ENCODE measurements at regions not wholly inside any gene's neighbourhood (a gene's known extent, or its start where the extent isn't known, plus 50 kb on each side); places are given as distances from the start of the nearest gene placed in this dataset.

DNA sequence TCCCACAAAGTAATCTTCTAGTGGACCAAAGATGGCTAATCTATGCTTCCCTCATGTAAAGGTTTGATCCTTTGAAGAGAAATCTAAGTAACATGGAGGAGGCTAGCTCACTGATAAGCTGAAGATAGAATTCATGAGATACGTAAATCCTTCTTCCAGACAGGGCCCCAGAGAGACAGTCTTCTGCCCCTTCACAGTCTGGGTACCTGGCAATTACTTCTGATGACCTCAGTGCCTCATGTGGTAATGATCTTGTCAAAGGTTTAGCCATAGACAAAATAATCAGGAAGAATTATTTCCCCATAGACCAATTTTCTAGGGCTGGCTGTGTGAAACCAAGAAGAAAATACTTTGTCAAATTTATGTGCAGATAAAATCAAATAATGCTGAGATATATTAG is 495.8 kb downstream of the METTL4 start:
- no peak overlapping the region for H3K27ac ChIP-seq
- TF ChIP-seq ZFX (IDR thresholded peaks at IDR 0.05; ENCODE audit: borderline replicate concordance), result no peak
- TF ChIP-seq, protein P1, sequence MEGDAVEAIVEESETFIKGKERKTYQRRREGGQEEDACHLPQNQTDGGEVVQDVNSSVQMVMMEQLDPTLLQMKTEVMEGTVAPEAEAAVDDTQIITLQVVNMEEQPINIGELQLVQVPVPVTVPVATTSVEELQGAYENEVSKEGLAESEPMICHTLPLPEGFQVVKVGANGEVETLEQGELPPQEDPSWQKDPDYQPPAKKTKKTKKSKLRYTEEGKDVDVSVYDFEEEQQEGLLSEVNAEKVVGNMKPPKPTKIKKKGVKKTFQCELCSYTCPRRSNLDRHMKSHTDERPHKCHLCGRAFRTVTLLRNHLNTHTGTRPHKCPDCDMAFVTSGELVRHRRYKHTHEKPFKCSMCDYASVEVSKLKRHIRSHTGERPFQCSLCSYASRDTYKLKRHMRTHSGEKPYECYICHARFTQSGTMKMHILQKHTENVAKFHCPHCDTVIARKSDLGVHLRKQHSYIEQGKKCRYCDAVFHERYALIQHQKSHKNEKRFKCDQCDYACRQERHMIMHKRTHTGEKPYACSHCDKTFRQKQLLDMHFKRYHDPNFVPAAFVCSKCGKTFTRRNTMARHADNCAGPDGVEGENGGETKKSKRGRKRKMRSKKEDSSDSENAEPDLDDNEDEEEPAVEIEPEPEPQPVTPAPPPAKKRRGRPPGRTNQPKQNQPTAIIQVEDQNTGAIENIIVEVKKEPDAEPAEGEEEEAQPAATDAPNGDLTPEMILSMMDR (IDR thresholded peaks at IDR 0.05), result no peak

DNA sequence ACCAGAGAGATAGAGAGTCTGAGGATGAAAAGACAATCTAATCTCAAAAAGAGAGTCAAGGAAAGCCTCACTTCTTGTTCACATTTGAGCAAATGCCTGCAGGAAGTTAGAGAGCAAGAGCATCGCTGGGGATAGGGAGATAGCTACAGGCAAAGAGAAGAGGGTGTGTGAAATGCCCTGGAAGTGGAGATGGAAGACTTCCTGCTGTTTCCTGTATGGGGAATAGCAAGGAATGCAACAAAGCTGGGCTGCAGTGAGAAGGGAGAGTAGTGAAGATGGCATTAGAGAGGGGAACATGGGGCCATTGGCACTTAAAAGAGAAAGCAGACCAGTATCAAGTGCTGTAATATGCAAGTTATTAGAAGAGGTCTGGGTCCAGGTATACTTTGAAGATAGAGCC is 488.6 kb downstream of the METTL4 start:
- no peak overlapping the region for H3K27ac ChIP-seq
- TF ChIP-seq ZFX (IDR thresholded peaks at IDR 0.05; ENCODE audit: borderline replicate concordance), result no peak
- TF ChIP-seq, protein P1 (IDR thresholded peaks at IDR 0.05), result no peak

DNA sequence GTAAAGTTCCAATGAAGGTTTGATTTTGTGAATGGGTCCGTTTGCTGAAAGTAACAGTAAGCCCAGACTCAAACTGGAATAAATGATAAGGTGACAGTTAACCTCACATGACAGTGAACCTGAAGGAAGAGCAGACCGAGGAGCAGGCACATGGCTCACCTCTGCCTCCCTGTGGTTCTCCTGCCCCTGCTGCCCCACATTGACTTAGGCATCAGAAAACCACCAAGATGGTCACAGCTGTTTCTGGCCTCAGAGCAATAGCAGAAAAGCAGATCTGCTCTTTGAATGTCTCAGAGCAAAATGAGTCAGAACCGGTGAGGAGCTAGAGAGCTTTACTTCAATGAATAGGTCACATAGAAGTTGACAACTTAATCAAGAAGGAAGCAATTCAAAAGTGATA is 487.6 kb downstream of the METTL4 start:
- no peak for TF ChIP-seq ZFX (IDR thresholded peaks at IDR 0.05; ENCODE audit: borderline replicate concordance)
- TF ChIP-seq, protein P1 (IDR thresholded peaks at IDR 0.05), result peak; percentile 67
- H3K27ac ChIP-seq, result no peak overlapping the region

DNA sequence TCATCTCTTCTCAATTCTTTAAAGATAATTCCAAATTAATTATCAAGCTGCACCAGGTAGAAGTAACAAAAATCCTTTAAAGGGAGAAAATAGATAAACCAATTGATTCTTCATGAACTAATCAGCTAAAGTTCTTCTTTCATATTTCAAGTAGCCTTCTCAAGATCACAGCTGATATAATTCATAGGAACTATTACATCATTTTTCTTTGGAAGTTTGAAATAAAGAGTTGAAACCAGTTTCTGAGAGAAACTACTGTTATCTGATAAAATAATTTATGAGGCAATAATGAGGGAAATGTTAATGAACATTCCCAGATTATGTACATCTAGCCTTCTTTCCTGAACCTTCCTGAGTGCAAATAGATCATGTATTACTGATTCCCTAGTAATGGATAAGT is 484.9 kb downstream of the METTL4 start:
- no peak overlapping the region for H3K27ac ChIP-seq
- TF ChIP-seq, protein P1 (IDR thresholded peaks at IDR 0.05), result no peak
- TF ChIP-seq ZFX (IDR thresholded peaks at IDR 0.05; ENCODE audit: borderline replicate concordance), result no peak

DNA sequence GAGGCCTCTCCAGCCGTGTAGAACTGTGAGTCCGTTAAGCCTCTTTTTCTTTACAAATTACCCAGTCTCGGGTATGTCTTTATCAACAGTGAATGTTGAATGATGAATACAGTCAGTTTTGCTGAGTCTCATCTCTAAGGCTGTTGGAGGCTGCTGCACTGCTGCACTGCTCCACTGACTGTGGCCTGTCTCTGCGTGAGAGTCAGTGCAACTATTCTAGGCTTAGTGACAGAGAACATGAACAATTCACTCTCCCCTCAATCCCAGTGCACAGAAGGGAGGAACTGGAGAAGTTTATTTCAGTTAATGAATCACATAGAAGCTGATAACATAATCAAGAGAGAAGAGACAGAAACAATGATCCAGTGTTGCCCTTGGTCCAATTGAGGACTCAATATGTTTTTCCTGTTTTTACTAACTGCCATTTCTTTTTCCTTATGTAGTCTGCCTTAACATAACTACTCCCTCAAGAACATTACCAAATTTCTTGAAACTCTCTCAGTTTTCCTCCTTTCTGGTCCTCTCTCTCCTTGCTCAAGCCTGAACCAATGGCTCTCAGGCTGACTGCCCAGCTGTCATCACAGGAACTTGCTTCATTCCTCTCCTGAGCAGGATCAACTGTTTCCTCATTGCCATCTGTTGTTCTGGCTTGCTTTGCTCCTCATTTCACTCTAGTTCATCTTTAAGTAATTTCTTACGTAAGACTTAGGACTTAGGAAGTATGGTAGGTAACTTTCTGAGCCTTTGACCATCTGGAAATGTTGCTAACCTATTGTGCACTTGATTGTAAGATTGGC is 483.2 kb downstream of the METTL4 start:
- no peak overlapping the region for H3K27ac ChIP-seq
- no peak for TF ChIP-seq ZFX (IDR thresholded peaks at IDR 0.05; ENCODE audit: borderline replicate concordance)
- TF ChIP-seq, protein P1 (IDR thresholded peaks at IDR 0.05), result no peak

DNA sequence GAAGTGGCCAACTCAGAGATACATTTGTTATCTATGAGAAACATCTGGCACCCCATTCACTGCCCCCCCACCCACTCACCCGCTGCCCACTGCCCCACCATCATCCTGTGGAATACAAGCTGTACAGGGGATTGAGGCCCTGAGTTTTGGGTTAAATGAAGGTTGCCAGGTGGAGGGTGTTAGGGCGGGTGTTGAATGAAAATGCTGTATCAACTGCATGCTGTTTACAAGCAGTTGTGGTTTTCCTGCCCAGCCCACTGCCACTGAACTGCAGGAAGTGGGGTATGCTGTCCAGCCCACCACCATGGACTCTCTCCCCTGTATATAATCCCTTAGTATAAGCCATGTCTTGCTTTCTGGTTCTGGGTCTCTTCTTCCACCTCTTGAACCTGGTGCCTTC is 481.9 kb downstream of the METTL4 start:
- no peak overlapping the region for H3K27ac ChIP-seq
- TF ChIP-seq ZFX (IDR thresholded peaks at IDR 0.05; ENCODE audit: borderline replicate concordance), result no peak
- TF ChIP-seq, protein P1 (IDR thresholded peaks at IDR 0.05), result no peak

DNA sequence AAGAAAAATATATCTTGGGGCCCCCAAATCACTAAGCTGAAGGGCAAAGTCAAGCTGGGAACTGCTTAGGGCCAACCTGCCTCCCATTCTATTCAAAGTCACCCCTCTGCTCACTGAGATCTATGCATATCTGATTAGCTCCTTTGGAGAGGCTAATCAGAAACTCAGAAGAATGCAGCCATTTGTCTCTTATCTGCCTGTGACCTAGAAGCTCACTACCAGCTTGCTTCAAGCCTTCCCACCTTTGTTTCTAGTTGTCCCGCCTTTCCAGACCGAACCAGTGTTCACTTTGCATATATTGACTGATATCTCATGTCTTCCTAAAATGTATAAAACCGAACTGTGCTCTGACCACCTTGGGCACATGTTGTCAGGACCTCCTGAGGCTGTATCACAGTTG is 479.4 kb downstream of the METTL4 start:
- TF ChIP-seq, protein P1 (IDR thresholded peaks at IDR 0.05), result no peak
- TF ChIP-seq ZFX (IDR thresholded peaks at IDR 0.05; ENCODE audit: borderline replicate concordance), result no peak
- H3K27ac ChIP-seq, result no peak overlapping the region

Data from 22Rv1 (cell line).